ENCODE measurements at regions not wholly inside any gene's neighbourhood (a gene's known extent, or its start where the extent isn't known, plus 50 kb on each side); places are given as distances from the start of the nearest gene placed in this dataset.

GRCh38 chr7:136189506-136189998 lies 212.4 kb upstream of the MTPN start:
- TF ChIP-seq, protein P1, sequence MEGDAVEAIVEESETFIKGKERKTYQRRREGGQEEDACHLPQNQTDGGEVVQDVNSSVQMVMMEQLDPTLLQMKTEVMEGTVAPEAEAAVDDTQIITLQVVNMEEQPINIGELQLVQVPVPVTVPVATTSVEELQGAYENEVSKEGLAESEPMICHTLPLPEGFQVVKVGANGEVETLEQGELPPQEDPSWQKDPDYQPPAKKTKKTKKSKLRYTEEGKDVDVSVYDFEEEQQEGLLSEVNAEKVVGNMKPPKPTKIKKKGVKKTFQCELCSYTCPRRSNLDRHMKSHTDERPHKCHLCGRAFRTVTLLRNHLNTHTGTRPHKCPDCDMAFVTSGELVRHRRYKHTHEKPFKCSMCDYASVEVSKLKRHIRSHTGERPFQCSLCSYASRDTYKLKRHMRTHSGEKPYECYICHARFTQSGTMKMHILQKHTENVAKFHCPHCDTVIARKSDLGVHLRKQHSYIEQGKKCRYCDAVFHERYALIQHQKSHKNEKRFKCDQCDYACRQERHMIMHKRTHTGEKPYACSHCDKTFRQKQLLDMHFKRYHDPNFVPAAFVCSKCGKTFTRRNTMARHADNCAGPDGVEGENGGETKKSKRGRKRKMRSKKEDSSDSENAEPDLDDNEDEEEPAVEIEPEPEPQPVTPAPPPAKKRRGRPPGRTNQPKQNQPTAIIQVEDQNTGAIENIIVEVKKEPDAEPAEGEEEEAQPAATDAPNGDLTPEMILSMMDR (IDR thresholded peaks at IDR 0.05; ENCODE audit: insufficient read depth, low read depth, low read length): no peak
- POLR2A ChIA-PET: no interaction called here
- no peak overlapping the region for H3K4me3 ChIP-seq (ENCODE audit: low read depth, low read length)
- no peaks in the 10 kb centered on the region for H3K27me3 ChIP-seq (ENCODE audit: control insufficient read depth, insufficient read depth, low read length)
- CTCF ChIA-PET: interaction anchor here (1.1 kb wide), 1 partner anchor 27 kb away, joined by 3 read pairs; no protein-coding TSS in a partner anchor
- no peaks in the 10 kb centered on the region for H3K36me3 ChIP-seq (ENCODE audit: control insufficient read depth, insufficient read depth, low read length)
- no peak for DNase-seq (ENCODE audit: low read depth)

- ChIA-PET POLR2A (no interaction called here), CTCF (no interaction called here)
- TF ChIP-seq, protein P1 (IDR thresholded peaks at IDR 0.05; ENCODE audit: insufficient read depth, low read depth, low read length): no peak
- no peaks in the 10 kb centered on the region for H3K36me3 ChIP-seq (ENCODE audit: control insufficient read depth, insufficient read depth, low read length)
- no peak overlapping the region for H3K4me3 ChIP-seq (ENCODE audit: low read depth, low read length)
- no peaks in the 10 kb centered on the region for H3K27me3 ChIP-seq (ENCODE audit: control insufficient read depth, insufficient read depth, low read length)
- DNase-seq (ENCODE audit: low read depth): no peak
Measured at GRCh38 chr7:136186281-136186680, 209.1 kb upstream of the MTPN start.

GRCh38 chr7:136184719-136185118 lies 207.6 kb upstream of the MTPN start:
- H3K36me3 ChIP-seq (ENCODE audit: control insufficient read depth, insufficient read depth, low read length): no peaks in the 10 kb centered on the region

DNA sequence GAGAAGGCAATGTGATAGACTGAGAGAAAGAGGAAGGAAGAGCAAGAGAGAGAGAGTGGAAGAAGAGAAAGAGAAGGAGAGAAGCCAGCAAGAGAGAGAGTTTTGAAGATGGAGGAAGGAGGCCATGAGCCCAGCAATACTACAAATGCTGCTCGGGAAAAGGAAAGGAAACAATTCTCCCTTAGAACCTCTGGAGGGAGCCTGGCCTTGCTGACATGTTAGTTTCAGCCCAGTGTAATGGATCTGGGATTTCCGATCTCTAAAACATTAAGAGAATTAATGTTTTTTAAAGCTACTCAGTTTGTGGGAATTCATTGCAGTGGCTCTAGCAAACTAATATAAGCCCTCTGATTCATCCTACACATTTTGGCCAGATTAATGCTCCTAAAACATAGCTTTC lies 206.8 kb upstream of the MTPN start:
- ChIA-PET CTCF (no interaction called here), POLR2A (no interaction called here)
- Histone ChIP-seq H3K36me3 (ENCODE audit: control insufficient read depth, insufficient read depth, low read length) (no peaks in the 10 kb centered on the region), H3K4me3 (ENCODE audit: low read depth, low read length) (no peak overlapping the region), H3K27me3 (ENCODE audit: control insufficient read depth, insufficient read depth, low read length) (no peaks in the 10 kb centered on the region)
- TF ChIP-seq, protein P1 (IDR thresholded peaks at IDR 0.05; ENCODE audit: insufficient read depth, low read depth, low read length): no peak
- no peak for DNase-seq (ENCODE audit: low read depth)

More at GRCh38 chr7:136184719-136185118, 207.6 kb upstream of the MTPN start:
- H3K4me3 ChIP-seq (ENCODE audit: low read depth, low read length): no peak overlapping the region
- ChIA-PET POLR2A (no interaction called here), CTCF (no interaction called here)
- TF ChIP-seq, protein P1 (IDR thresholded peaks at IDR 0.05; ENCODE audit: insufficient read depth, low read depth, low read length): no peak
- no peaks in the 10 kb centered on the region for H3K27me3 ChIP-seq (ENCODE audit: control insufficient read depth, insufficient read depth, low read length)
- DNase-seq (ENCODE audit: low read depth): no peak

DNA sequence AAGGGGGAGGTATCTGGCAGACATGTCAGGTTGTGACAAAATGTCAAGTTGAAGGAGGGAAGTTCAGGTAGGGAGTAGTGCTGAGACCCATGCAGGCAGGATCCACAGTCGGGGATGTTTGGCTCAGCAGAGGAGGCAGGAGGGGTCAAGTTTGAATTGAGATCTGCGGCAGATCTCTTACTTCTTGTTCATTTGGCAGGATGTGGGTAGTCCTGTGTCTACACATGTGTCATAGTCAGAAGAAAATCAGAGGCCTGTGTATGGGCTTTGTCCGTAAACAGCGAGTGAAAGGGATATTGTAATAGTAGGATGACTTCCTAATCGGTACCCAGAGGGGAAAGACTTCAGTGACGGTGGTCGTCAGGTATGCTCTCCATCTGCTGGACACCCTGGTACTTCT lies 203.8 kb upstream of the MTPN start:
- DNase-seq (ENCODE audit: low read depth): no peak
- H3K4me3 ChIP-seq (ENCODE audit: low read depth, low read length): no peak overlapping the region
- ChIA-PET POLR2A (no interaction called here), CTCF (no interaction called here)
- no peaks in the 10 kb centered on the region for H3K36me3 ChIP-seq (ENCODE audit: control insufficient read depth, insufficient read depth, low read length)
- TF ChIP-seq, protein P1 (IDR thresholded peaks at IDR 0.05; ENCODE audit: insufficient read depth, low read depth, low read length): no peak
- no peaks in the 10 kb centered on the region for H3K27me3 ChIP-seq (ENCODE audit: control insufficient read depth, insufficient read depth, low read length)

Data from BJ (cell line).